Esophagus muscularis mucosa (tissue), 3 donors: ENCODE measurements at regions not wholly inside any gene's neighbourhood (a gene's known extent, or its start where the extent isn't known, plus 50 kb on each side); places are given as distances from the start of the nearest gene placed in this dataset.

Experiments
- CTCF ChIP-seq, 3 experiments: fragments of 200-600 bp in 2 of 3; fragments of 450-650 bp in 1 of 3; sonication (generic) in 2 of 3; IDR thresholded peaks; one replicate each; pipeline ENCODE4 v1.5.1; 2017 to 2019; ENCODE audit warnings: antibody characterized with exemption in 3 of 3, mild to moderate bottlenecking in 2 of 3, moderate library complexity in 1 of 3
- POLR2A ChIP-seq: fragments of 450-650 bp; IDR thresholded peaks from one replicate; pipeline ENCODE4 v1.6.1; 2017; ENCODE audit warnings: antibody characterized with exemption, moderate library complexity, mild to moderate bottlenecking, low read depth
- POLR2AphosphoS5 ChIP-seq, 2 donors: sonication (generic); formaldehyde crosslinking; IDR thresholded peaks; one replicate each; pipeline ENCODE4 v1.6.1; 2017; ENCODE audit warnings: antibody characterized with exemption in 2 of 2

- TF ChIP-seq CTCF (IDR thresholded peaks at IDR 0.05) (no peak), POLR2AphosphoS5 (IDR thresholded peaks at IDR 0.05) (no peak), POLR2A (no peak)
Measured at GRCh38 chr4:15291122-15291521, 136.7 kb upstream of the C1QTNF7 start.
